ENCODE measurements at regions not wholly inside any gene's neighbourhood (a gene's known extent, or its start where the extent isn't known, plus 50 kb on each side); places are given as distances from the start of the nearest gene placed in this dataset.

- TF ChIP-seq ZXDC (CRISPR knock-in tag; IDR thresholded peaks at IDR 0.05) = no peak
- no peak for TF ChIP-seq SOX6 (IDR thresholded peaks at IDR 0.05)
- no peak for TF ChIP-seq SOX6 (CRISPR knock-in tag; IDR thresholded peaks at IDR 0.05)
- TF ChIP-seq ZNF605 (CRISPR knock-in tag; IDR thresholded peaks at IDR 0.05) = no peak
- no peak for TF ChIP-seq ZNF407 (CRISPR knock-in tag; IDR thresholded peaks at IDR 0.05; ENCODE audit: not compliant biosample characterization)
- TF ChIP-seq HOXA5 (CRISPR knock-in tag; IDR thresholded peaks at IDR 0.05) = no peak
- no peak for TF ChIP-seq HMG20A (CRISPR knock-in tag; IDR thresholded peaks at IDR 0.05; ENCODE audit: borderline replicate concordance)
- TF ChIP-seq U2AF2 (IDR thresholded peaks at IDR 0.05; ENCODE audit: low read depth, low read length) = no peak
- no peak for TF ChIP-seq ZBTB37 (CRISPR knock-in tag; IDR thresholded peaks at IDR 0.05)
- TF ChIP-seq ZIK1 (CRISPR knock-in tag; IDR thresholded peaks at IDR 0.05; ENCODE audit: borderline replicate concordance, low read depth) = no peak
Observed at GRCh38 chr4:59671037-59671436, 1529.1 kb upstream of the ADGRL3 start (continued).
